Fibroblast of skin of left biceps (primary cell): ENCODE measurements at regions not wholly inside any gene's neighbourhood (a gene's known extent, or its start where the extent isn't known, plus 50 kb on each side); places are given as distances from the start of the nearest gene placed in this dataset.

Experiments
- DNase-seq, 2 experiments: peaks; one replicate each; pipeline ENCODE4 v3.0.0-alpha.2; 2013; ENCODE audit warnings: low read depth in 2 of 2

DNA sequence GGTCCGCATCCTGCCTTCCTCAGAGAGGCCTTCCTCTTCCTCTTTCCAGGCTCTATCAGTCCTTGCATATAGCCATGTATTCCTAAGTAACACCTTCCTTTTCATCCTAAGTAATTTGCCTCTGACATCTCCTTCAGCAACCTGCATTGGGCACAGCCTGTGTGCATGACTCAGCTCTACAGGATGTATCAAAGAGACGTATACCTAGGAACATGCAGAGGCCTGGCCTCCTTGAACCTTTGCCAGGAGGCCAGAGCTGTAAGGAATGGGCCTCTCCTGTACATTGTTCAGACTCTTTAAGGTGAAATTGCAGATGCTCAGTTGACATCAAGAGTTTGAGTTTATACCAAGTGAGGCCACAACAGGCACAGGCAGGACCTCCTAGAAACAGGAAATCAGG lies 76.0 kb upstream of the CELF4 start:
- DNase-seq, result no peak

DNA sequence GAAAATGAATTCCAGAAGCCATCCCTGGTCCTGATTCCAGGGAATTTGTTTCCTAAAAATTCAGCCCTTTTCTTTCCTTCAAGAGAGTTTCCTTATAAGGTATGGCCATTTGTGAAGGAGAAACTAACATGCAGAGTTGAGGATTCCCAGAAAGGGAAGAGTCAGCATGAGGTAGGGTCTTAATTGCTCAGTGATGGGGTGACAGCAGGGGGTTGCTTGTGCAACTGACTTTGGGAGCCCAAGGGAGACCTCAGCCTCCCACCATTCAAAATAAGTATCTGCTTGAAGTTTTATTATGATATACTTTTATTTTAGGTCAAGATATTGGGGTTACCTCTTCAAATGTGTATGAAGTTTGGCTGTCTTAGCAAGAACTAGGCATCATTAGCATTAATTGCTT lies 74.9 kb upstream of the CELF4 start:
- no peak for DNase-seq

DNA sequence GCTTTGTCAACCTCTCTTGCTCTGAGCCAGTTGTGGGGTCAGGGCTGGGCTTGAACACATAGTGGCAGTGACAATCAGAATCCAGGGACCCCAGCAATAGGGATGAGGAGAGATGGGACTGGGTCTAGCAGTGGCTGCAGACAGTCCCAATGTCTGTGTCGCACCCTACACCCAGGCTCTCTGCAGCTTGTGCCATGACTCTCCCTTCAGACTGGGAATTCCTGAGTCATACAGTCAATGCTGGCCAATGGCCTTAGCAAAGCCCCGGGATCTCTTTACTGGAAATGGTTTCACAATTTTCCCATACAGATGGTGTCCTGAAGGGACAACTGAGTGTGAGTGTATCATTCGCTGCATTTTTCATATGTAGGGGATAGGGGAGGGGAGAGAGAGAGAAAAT lies 74.2 kb upstream of the CELF4 start:
- DNase-seq, result no peak

DNA sequence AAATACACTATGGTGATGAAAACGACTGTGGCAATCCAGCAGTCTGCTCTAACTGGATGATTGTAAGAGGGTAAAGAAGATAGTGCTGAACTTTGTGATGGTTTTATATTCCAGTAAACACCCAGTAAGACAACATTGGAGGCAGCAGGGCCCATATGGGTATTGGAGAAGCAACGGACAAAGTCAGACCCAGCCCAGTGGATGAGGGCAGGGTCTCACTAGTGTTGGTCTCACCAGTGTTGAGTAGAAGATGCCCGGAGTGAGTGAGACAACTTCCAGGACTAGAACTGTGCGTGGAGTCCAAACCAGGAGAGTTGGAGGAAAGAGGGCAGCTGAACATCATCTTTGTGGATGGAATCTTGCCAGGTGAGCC lies 71.9 kb upstream of the CELF4 start:
- DNase-seq, result no peak

DNA sequence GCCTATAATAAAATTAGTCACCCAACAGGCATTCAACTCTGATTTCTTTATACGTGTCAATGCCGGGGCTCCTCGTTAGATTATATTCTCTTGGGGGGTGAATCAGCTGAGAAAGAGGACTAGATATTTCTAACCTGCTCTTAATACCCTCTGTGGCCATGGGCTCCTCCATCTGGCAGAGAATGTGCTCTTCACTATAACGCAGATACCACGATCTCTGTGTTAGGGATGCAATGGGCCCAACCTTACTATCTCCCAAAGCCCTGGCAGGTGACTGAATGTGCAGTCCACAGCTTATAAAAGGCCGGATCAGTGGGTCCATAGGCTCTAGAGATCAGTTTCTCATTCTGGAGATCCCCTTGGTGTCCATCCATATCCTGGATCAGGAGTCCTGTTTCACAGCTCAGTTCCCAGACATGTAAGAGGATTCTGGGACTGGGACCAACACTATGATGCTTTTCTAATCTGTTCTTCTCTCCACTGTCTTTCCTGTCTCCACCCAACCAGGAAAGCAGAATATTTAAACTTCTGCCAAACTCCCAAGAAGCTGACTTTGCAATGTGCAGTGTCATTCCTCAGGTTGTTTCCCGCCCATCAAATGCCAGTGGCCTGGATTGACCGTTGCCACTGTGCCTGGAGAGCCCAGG lies 71.4 kb upstream of the CELF4 start:
- no peak for DNase-seq

DNA sequence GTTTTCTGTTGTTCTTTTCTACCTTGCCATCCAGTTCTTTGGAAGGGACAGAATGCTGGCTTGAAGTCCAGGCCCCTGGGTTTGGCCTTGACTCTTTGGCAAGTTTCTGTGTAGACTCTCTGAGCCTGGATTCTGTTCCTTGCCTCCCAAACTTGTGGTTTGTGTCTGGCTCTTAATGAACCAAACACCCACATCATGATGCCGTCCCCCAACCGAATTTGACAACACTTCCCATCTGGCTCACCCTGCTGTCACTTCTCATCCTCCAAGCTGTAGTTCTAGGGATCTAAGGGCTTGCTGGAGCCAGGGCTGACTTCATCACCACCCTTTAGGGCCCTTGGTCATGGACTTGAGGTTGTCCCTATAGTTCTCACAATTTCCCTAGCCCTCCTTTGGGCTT lies 68.9 kb upstream of the CELF4 start:
- no peak for DNase-seq

DNA sequence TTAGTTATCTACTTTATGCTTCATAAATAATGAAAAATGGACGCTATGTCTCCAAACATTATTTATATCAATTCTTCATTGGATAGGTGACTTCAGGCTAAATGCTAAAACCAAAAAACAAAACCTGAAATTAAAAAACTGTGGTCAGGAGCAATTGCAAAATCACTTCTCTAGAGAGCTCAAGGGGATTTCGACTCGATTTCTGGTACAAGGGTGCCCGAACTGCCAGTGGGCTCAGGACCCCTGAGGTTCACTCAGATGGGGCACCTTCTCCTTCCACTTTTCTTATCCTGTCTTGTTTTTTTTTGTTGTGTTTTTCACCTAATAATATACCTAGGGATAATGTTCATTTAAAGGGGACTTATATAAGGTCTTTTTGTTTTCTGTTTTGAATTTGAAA lies 65.8 kb upstream of the CELF4 start:
- DNase-seq, result no peak

DNA sequence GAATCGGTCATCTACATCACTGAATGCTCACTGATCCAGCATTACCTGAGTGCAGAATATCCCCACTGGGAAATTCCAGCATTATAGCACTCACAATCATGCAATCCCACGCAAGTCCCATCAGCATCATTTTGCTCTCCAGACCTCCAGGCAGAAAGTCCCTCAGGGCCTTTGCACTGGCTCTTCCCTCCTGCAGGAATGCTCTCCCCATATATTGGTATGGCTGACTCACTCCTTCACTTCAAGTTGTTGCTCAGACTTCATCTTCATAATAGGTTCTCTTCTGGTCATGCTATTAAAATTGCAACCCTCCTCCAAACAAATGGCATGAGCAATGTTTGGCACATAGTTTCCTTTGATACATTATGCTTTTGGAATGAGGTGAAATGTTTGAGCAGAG lies 64.7 kb upstream of the CELF4 start:
- DNase-seq, result no peak

DNA sequence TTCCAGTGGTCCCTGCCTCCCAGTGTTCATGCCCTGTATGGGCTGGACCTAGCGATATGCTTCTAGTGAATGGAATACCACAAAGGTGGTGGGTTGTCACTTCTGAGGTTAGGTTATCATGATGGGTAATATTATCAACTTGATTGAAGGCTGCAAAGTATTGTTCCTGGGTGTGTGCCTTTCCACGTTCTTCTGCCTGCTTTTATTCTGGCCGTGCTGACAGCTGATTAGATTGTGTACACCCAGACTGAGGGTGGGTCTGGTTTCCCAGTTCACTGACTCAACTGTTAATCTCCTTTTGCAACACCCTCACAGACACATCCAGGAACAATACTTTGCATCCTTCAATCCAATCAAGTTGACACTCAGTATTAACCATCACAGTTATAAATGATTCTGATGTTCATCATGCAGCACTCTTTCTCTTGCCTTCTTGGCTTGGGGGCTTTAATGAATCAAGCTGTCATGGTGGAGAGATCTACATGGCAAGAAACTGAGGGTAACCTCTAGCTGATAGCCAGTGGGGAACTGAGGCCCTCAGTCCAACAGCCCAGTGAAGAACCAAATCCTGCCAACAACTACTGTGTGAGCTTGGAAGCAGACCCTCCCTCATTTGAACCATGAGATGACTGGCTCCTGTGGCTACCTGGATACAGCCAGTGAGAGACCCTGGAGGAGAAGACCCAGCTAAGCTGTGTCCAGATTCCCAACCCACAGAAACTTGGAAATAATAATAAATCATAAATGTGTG lies 63.0 kb upstream of the CELF4 start:
- no peak for DNase-seq

DNA sequence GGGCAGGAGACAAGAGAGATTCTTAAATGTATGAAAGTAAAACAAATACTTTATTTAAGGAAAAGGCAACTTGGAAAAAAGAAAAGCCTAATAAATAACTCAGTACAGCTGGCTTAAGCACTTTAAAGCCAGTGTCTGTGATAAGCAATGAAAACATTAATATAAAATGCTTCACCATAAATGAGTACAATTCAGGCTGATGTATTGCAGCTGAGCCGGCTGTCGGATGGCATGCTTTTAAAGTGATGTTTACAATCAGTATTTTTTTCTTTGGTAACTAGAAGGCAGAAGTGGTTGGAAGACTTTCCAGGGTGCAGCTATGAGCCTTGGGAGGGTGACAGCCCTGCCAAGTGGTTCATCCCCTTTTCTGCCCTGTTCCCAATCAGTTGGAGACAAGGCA lies 58.7 kb upstream of the CELF4 start:
- DNase-seq, result no peak

DNA sequence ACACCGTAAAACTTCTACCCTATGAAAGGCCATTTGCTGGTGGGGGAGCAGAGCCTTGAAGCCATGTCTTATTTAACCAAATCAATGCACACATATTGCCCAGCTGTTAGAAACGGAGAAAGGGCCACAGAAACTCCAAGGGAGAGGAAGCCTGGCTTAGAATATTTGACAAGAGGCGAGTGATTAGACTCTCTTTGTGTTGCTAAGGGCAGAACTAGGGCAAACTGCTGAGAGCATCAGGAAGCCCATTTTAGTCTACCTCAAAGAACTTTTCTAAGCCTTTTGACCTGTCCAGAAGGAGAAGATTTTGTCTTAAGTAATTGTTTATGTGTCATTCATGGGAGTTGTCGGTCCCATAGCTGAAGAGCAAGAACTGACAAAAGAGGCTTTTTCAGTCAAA lies 54.4 kb upstream of the CELF4 start:
- no peak for DNase-seq

DNA sequence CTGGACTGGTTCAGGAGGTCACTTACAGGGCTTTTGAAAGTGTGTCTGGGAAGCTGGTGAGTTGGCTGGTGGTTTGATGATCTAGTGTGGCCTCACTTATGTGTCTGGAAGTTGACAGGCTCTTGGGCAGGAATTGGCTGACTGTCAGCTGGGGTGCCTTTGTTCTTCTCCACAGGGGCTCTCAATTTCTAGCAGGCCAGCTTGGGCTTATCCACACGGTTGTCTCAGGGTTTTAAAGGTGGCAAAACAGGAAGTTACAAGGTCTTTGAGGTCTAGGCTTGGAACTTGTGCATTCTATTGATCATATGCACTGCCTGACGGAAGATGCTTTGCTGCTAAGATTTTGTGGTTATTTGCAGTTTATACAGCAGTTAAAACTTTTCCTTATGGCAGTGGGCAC lies 52.0 kb upstream of the CELF4 start:
- DNase-seq, result no peak
